ENCODE measurements at regions not wholly inside any gene's neighbourhood (a gene's known extent, or its start where the extent isn't known, plus 50 kb on each side); places are given as distances from the start of the nearest gene placed in this dataset.
"Not testable (repeated sequence)": the region's sequence is repeated elsewhere in the genome, so short reads cannot be mapped to it uniquely, and the experiment has no call there.

DNA sequence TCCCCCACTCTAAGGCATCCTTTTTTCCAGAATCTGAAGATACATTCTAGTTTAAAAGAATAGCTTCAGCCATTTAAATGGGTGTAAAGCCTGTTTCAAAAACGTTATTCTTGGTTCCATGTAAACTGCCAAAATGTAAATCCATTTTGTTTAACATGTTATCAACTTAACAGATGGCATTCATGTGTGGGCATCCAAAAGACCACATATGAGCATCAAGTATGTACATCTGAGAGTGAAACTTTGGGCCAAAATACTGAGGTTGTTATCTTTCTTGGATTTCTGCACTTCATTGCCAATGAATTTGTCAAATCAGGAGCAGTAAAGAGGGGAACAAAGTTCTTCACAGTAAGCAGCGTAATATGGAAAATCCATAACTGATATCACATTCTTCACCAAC, 395.4 kb downstream of the ZNF804A start:
- no peak for DNase-seq

DNA sequence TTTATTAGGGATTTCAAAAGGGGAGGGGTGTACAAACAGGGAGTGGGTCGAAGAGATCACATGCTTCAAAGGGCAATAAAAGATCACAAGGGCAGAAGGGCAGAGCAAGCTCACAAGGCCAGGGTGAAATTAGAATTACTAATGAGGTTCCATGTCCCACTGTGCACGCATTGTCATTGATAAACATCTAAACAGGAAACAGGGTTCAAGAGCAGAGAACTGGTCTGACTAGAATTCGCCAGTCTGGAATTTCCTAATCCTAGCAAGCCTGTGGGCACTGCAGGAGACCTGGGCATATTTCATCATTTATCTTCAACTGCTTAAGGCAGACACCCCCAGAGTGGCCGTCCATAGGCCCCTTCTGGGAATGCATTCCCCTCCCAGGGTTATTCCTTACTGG, 408.2 kb downstream of the ZNF804A start:
- DNase-seq: no peak

DNA sequence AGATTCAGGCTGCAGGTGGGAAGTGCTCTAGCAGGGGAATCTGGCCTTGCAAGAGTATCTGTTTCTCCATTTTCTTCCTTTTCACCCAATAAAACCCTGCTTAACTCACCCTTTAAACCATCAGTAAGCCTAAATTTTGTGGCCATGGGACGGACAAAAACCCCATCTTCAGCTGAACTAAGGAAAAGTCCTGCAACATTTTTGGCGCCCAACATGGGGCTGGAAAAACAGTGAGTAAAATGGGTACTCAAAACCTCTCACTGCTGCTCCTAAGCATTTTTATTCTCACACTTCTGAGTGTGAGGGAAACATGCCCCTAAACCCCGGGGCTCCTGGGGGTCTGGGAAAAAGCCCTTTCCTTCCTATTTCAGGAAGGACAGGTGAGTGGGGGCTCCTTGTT, 414.3 kb downstream of the ZNF804A start:
- no peak for DNase-seq

GRCh38 chr2:185014076-185014475, 415.7 kb downstream of the ZNF804A start:
- DNase-seq: no peak

- not testable (repeated sequence) for DNase-seq
Measured at GRCh38 chr2:185025891-185026290, 427.6 kb downstream of the ZNF804A start.

GRCh38 chr2:185035906-185036305, 437.6 kb downstream of the ZNF804A start:
- no peak for DNase-seq

DNA sequence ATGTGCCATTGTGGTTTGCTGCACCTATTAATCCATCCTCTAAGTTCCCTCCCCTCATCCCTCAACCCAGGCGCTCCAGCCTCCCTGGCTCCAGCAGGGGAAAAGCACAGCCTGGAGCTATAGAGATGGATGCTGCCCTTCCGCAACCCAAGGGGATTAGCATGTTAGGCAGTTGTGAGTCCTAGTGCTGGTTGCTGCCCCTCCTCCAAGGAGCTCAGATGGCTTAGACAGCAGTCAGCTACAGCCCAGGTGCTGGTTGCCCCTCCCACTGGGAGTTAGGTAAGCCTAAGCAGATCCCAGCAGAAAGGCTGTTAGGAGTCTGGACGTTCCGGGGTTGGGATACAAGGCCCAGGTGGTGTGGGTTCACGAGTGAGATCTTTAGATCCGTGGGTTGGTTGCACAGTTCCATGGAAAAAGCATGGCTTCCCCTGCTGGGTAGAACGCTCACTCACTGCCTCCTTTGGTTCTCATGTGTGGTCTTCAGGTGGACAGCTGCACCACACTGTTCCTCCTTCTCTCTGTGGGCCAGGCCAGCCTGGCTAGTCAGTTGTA, 446.1 kb downstream of the ZNF804A start:
- DNase-seq: no peak

DNA sequence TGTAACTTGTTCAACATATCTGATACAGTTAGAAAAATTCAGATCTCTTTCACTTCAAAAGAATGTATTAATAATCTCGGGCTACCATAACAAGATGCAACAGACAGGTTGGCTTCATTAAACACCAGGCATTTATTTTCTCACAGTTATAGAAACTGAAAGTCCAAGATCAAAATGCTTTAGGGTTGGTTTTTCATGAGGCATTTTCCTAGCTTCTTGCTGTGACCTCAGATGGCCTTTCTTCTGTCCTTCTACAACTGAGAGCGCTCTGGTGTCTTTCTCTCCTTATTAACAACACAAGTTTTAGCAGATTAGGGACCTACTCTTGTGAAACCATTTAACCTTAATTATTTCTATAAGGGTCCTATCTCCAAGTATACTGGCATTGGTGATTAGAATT, 452.5 kb downstream of the ZNF804A start:
- DNase-seq: no peak

- DNase-seq: no peak
Measured at GRCh38 chr2:185063761-185064160, 465.4 kb downstream of the ZNF804A start.

DNA sequence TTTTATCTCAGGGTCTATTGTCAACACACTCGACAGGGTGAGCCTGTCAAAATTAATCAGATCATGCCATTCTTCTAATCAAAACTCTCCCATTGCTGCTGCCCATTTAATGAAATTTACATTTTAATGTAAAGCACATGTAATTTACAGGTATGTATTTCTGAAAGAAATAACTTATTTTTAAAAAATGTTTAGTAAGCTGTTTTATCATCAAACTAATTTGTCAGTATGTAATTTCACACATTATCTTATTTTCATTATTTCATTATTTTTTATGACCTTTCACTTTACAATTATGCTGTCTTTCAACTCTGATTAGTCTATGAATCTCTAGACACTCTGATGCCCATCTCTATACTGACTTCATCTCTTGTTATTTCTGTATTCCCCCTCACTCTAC, 467.8 kb downstream of the ZNF804A start:
- no peak for DNase-seq

DNA sequence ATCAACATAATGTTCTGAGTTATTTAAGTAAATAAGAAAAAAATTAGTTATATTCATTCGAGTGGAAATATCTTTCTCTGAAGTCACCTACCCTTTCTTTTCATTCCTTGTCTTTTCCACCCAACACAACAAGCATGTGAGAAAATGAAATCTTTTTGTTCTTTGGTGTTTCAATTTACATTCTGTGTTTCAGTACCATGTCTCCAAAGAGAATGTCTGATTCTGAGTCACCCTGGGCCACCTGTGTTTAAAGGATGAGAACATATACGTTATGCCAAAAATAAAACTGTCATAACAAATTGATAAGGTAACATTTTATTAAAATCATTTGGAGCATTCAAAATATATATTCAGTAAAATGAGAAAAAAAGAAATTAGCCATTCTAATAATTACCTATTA, 470.8 kb downstream of the ZNF804A start:
- no peak for DNase-seq

GRCh38 chr2:185074156-185074555, 475.8 kb downstream of the ZNF804A start:
- no peak for DNase-seq

- no peak for DNase-seq
Measured at GRCh38 chr2:185082749-185083148, 484.4 kb downstream of the ZNF804A start.

DNA sequence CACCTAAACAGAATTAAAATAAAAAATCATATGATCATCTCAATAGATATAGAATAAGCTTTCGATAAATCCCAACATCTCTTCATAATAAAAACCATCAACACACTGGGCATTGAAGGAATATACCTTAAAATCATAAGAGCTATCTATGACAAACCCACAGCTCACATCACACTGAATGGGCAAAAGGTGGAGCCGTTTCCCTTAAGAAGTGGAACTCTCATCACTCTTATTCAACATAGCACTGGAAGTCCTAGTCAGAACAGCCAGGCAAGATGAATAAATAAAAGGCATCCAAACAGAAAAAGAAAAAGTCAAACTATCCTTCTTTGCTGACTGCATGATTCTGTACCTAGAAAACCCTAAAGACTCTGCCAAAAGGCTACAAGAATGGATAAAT, 510.3 kb downstream of the ZNF804A start:
- no peak for DNase-seq

DNA sequence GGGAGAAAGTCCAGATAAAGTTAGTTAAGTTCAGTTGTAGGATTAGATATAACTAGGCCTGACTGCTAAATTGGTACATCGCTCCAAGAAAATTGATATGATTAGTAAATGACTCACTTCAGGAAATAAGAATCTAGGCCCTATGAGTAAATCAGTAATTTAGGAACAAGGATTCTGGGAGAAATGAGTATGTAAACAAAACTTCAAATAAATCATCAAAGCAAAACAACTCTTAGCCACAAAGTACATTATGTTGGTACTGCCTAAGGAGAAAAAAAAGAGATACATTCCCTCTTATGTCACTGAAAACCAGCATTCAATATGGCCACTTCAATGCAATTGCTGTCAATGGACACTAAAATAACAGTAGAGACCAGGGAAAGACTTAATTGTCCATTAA, 529.1 kb downstream of the ZNF804A start:
- no peak for DNase-seq

DNA sequence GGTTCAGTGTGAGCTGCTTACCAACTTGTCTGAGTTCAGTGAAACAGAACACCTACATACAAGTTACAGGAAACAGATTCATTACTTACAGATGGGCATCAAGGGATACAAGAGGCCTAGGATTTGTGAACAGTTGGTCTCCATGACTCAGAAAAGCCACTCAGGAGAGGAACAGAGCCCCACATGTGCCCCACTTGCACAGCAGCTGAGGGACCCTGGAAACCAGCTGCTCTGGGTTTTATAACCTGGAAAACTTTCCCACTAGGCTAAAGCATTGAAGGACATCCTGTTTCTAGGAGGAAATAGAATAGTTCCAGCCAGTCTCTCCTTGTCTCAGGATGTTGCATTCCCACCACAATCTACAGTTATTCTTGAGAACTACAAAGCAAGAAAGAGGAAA, 530.0 kb downstream of the ZNF804A start:
- DNase-seq: no peak

GRCh38 chr2:185128996-185129395, 530.7 kb downstream of the ZNF804A start:
- DNase-seq: no peak

DNA sequence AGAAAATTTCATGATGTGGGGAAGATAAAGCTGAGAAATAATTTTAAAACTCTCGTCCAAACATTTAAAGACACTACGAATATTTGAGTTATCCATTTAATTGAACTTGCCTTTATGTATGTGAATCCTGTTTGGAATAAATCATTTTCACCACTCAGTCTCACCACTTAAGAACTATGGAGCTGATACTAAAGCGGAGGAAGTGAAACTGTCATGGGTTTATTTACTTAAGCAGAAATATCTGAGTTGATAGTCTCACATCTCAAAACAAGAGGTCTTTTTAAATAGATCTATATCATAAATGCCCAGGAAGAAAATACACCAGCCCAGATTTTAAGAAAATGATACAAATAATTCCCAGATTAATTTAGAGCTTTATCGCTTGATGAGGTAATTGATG, 532.4 kb downstream of the ZNF804A start:
- no peak for DNase-seq

- no peak for DNase-seq
Measured at GRCh38 chr2:185132501-185133041, 534.2 kb downstream of the ZNF804A start.

DNA sequence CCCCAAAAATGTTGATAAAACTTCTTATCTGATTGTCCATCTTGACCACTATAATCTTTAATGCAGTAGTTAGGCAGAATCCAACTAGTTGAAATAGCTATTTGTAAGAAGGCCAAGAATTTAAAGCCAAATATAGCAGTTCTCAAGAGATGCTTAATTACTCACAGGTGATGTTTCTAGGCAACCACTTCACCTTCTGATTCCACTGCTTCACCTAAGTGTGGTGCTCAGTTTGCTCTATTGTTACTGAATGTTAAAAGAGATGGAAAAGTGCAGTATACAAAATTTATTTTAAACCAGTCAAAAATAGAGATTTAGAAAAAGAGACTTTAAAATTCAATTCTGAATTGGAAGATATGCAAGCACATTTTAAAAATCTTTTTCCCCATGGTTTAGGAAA, 539.4 kb downstream of the ZNF804A start:
- DNase-seq: no peak

DNA sequence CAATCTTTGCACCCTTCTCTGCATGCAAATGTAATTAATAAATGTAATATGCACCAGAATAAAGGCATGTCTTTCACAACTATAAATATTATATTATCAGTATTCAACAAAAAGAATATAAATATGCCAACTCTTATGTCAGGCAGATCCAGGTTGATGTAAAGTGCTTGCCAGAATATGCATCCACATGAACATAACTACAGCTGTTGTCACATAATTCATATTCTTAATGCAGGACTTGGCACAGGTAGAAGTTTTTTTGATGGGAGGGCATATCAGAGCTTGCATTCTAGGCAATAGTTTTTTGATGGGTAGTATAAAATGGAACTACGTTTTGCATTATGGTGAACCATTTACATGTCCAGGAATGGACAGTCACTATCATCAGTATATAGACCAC, 544.3 kb downstream of the ZNF804A start:
- DNase-seq: no peak

- DNase-seq: no peak
Measured at GRCh38 chr2:185144159-185144919, 546.0 kb downstream of the ZNF804A start.

- DNase-seq: no peak
Measured at GRCh38 chr2:185145316-185146121, 547.2 kb downstream of the ZNF804A start.

DNA sequence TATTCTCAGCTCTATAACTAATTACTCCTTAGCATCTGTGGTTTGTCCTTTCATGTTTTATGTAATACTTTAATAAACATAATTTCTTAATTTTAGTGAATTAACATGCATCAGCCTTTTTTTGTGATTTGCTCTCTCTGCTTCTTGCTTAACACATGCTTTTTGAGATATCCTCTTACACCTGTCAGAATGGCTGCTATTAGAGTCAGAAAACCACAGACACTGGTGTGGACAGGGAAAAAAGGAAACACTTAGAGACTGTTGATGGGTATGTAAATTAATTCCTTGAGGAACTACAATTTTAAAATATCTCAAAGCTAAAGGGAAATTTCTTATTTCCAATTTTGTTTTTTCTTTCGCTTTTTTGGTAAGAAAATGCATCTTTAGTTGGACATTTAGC, 549.0 kb downstream of the ZNF804A start:
- no peak for DNase-seq
